ENCODE measurements at regions not wholly inside any gene's neighbourhood (a gene's known extent, or its start where the extent isn't known, plus 50 kb on each side); places are given as distances from the start of the nearest gene placed in this dataset.
A peak's percentile ranks its signal among the peaks of the same experiment; 100 is the strongest.

DNA sequence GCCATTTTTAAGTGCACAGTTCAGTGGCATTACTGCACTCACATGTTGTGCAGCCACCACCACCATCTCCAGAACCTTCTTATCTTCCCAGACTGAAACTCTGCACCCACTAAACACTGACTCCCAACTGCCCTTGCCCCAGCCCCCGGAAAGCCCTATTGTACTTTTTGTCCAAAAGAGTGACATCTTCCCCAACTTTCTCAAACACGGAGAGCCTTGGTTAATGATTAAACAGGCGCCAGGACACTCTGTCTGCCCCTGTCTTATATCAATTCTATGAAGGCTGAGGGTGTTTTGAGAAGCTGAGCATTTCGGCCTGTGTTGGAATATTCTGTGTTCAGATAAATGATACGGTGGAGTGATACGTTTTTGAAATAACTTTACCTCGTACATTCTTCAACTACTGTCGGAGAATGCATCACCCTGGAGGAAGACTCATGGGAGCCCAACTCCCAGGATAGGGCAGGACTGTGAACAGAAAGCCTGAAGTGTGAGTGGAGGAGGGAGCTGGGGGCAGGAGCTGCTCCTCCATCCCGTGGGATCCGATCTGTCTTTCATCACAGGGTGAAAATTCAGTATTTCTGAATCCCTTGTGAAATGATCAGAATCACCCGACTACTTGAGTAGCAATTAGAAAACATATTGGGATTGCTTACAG is 68.7 kb upstream of the FOXC1 start:
- no peak for TF ChIP-seq TAF1 (IDR thresholded peaks at IDR 0.05; ENCODE audit: borderline replicate concordance, low read depth, low read length)
- TF ChIP-seq POLR2A (IDR thresholded peaks at IDR 0.05; ENCODE audit: low read depth, low read length), result no peak
- no peak for TF ChIP-seq POLR2AphosphoS5 (IDR thresholded peaks at IDR 0.05; ENCODE audit: low read depth, low read length)
- FAIRE-seq, result no peak

DNA sequence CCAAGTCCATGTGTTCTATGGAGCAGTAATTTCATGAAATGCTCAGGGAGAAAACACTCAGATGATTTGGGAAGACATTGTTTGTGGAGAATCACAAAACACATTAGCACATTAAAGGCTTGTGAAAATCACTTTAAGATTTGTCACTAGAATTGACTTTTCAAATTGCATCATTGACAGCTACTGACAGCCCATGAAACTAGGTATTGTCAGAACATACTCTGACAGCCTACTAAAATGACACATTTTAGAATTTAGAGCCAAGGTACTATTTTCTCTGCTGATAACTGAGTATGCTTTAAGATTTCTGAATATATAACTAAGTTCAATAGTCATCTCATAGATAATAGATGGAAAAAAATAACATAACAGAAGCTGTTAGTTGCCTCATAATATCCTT is 67.4 kb upstream of the FOXC1 start:
- FAIRE-seq (no peak), DNase-seq (ENCODE audit: insufficient read length) (no peak)
- no peak for TF ChIP-seq TAF1 (IDR thresholded peaks at IDR 0.05; ENCODE audit: borderline replicate concordance, low read depth, low read length)

More for the DNA sequence above, 68.7 kb upstream of the FOXC1 start:
- no peak for DNase-seq (ENCODE audit: insufficient read length)

DNA sequence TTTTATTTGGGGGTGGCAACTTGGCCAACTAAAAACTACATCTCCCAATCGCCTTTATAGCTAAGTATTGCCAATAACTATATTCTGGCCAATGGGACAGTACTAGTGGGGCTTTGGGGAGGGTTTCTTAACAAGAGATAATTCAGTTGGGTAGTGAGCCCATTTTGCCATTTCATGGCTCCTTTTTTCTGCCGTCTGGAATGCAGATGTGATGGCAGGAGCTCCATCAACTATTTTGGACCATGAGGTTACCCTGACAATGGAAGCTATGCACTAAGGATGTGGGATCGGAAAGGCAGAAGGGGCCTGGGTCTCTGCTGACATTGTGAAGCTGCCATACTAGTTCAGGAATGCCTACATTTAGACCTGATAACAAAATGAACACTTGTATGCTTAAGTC is 67.0 kb upstream of the FOXC1 start:
- FAIRE-seq (no peak), DNase-seq (ENCODE audit: insufficient read length) (no peak)
- no peak for TF ChIP-seq TAF1 (IDR thresholded peaks at IDR 0.05; ENCODE audit: borderline replicate concordance, low read depth, low read length)
- no peak for TF ChIP-seq POLR2A (IDR thresholded peaks at IDR 0.05; ENCODE audit: low read depth, low read length)
- no peak for TF ChIP-seq POLR2AphosphoS5 (IDR thresholded peaks at IDR 0.05; ENCODE audit: low read depth, low read length)

DNA sequence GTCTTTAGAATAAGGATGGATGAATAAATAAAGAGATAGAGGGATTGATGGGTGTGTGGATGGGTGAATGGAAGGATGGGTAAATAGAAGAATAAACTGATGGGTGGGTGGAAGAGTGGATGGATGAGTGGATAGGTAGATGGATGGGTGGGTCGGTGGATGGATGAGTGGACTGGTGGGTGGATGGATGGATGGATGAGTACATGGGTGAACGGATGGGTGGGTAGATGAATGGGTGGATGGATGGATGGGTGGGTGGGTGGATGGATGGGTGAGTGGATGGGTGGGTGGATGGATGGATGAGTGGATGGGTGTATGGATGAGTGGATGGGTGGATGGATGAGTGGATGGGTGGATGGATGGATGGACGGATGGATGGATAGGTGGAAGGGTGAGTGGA is 65.7 kb upstream of the FOXC1 start:
- DNase-seq (ENCODE audit: insufficient read length), result no peak
- FAIRE-seq, result no peak
- TF ChIP-seq TAF1 (IDR thresholded peaks at IDR 0.05; ENCODE audit: borderline replicate concordance, low read depth, low read length), result no peak
- TF ChIP-seq POLR2AphosphoS5 (IDR thresholded peaks at IDR 0.05; ENCODE audit: low read depth, low read length), result no peak
- TF ChIP-seq POLR2A (IDR thresholded peaks at IDR 0.05; ENCODE audit: low read depth, low read length), result no peak

DNA sequence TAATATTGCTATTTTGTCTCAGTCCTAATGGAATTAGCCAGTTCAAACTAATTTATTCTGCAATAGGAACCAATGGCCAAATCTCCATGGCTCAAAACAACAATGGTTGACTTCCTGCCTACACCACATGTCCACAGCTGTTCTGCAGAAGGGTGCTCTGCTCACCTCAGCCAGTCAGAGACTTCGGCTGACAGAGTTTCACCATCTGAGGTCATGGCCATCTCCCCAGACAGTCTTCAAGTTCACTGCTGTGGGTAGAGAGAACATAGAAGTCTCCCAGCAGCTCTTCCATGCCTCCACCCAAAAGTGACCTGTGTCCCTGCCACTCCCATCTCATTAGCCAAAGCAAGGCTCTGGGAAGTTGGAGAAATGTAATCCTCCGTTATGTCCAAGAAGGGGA is 65.1 kb upstream of the FOXC1 start:
- DNase-seq (ENCODE audit: insufficient read length) (no peak), FAIRE-seq (no peak)
- TF ChIP-seq POLR2AphosphoS5 (IDR thresholded peaks at IDR 0.05; ENCODE audit: low read depth, low read length) (no peak), TAF1 (IDR thresholded peaks at IDR 0.05; ENCODE audit: borderline replicate concordance, low read depth, low read length) (no peak), POLR2A (IDR thresholded peaks at IDR 0.05; ENCODE audit: low read depth, low read length) (no peak)

DNA sequence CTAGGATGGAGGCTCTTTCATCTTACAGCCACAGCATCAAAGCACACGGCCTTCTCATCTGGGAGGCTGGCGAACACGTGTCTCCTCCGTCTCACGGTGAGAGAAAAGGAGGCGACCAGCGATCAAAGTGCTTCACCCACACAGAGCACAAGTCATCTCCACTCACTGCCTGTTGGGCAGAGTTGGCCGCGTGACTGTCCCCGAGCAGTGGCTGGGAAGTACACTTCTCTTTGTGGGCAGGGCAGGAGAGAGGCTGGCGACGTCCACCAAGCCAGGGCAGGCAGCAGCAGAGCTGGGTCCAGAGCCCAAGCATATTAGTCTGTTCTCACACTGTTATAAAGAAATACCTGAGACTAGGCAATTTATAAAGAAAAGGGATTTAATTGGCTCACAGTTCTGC is 64.1 kb upstream of the FOXC1 start:
- TF ChIP-seq TAF1 (IDR thresholded peaks at IDR 0.05; ENCODE audit: borderline replicate concordance, low read depth, low read length) (no peak), POLR2A (IDR thresholded peaks at IDR 0.05; ENCODE audit: low read depth, low read length) (no peak), POLR2AphosphoS5 (IDR thresholded peaks at IDR 0.05; ENCODE audit: low read depth, low read length) (no peak)
- DNase-seq (ENCODE audit: insufficient read length), result no peak
- FAIRE-seq, result no peak

DNA sequence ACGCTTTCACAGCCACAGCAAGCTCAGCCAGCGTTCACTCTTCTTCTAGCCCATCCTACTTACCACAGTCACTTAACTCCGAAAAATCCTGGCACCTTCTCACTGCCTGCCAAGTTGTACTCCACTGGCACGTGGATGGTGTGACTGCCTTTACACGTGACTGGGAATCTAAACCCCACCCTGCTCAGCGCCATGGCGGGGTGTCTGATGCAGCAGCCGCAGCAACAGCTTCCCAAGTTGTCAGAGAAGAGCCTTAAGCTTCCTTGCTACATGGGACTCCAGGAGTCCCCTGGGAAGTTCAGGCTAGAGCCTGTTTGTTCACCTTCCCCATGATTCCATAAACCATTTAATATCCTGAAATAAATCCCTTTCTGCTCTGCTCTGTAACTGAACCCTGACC is 61.9 kb upstream of the FOXC1 start:
- TF ChIP-seq POLR2A (IDR thresholded peaks at IDR 0.05; ENCODE audit: low read depth, low read length) (no peak), POLR2AphosphoS5 (IDR thresholded peaks at IDR 0.05; ENCODE audit: low read depth, low read length) (no peak), TAF1 (IDR thresholded peaks at IDR 0.05; ENCODE audit: borderline replicate concordance, low read depth, low read length) (no peak)
- DNase-seq (ENCODE audit: insufficient read length) (no peak), FAIRE-seq (no peak)

DNA sequence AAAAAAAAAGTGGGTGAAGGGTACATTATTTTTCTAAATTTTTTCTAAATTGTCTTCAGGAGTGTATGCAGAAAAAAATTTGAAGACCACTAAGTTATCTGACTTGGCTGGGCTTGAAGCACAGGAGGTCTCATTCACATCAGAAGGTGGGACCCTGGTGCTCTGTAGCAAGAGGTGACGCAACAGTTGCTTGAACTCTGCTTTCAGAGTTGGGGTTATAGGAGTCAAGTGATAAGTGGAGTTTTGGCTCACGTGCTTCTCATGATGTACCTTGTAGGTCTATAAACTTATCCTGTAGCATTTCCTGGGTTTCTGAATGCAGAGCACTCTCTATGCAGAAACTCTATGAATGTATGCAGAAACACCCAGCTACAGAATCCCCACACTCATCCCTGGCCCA is 58.5 kb upstream of the FOXC1 start:
- TF ChIP-seq POLR2A (IDR thresholded peaks at IDR 0.05; ENCODE audit: low read depth, low read length), result no peak
- TF ChIP-seq POLR2AphosphoS5 (IDR thresholded peaks at IDR 0.05; ENCODE audit: low read depth, low read length), result no peak
- no peak for TF ChIP-seq TAF1 (IDR thresholded peaks at IDR 0.05; ENCODE audit: borderline replicate concordance, low read depth, low read length)
- FAIRE-seq (no peak), DNase-seq (ENCODE audit: insufficient read length) (no peak)

DNA sequence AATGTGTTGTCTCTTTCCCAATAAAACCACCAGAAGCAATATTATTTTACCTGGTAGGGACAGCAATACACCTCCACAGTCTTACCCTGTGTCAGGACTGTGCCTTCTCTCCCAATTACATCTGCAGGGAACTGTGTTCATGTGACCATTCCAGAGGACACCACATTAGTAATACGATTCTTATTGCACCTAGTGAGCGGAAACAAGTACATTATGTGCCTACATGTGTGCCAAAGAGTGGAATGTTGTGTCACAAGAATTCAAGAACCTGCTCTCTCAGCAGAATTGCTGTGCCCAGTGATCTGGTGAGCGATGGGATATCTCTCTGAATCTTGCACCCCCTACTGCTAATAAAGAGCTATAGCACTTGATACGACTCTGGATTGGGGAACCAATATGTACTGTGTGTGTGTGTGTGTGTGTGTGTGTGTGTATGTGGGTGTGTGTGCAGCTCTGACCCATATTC is 57.4 kb upstream of the FOXC1 start:
- no peak for DNase-seq (ENCODE audit: insufficient read length)
- no peak for FAIRE-seq
- TF ChIP-seq TAF1 (IDR thresholded peaks at IDR 0.05; ENCODE audit: borderline replicate concordance, low read depth, low read length) (no peak), POLR2AphosphoS5 (IDR thresholded peaks at IDR 0.05; ENCODE audit: low read depth, low read length) (no peak), POLR2A (IDR thresholded peaks at IDR 0.05; ENCODE audit: low read depth, low read length) (no peak)

DNA sequence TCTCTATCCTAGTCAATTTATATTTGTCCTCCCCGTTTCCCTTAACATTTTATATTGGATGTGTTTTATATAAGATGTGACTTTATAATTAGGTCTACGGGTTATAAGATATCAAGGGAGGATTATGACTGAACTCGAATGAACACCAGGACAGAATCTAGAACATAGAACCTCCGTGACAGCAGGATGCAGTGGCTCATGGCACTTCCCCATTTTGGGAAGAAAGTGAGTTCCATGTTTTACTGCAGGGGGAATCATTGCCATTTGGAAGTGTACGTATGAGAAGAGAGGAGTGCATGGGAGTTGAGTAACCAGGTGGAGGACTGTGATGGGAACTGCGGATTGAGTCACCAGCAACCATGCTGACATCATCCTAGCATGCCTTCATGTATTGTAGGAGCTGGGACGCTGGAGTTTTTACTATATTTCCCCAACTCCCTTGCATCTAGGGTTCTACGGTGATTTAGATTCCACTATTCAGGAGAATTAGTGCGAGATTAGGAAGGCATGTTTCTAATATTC is 56.1 kb upstream of the FOXC1 start:
- TF ChIP-seq POLR2A (IDR thresholded peaks at IDR 0.05; ENCODE audit: low read depth, low read length) (no peak), TAF1 (IDR thresholded peaks at IDR 0.05; ENCODE audit: borderline replicate concordance, low read depth, low read length) (no peak), POLR2AphosphoS5 (IDR thresholded peaks at IDR 0.05; ENCODE audit: low read depth, low read length) (no peak)
- no peak for DNase-seq (ENCODE audit: insufficient read length)
- FAIRE-seq, result peak; percentile 70

DNA sequence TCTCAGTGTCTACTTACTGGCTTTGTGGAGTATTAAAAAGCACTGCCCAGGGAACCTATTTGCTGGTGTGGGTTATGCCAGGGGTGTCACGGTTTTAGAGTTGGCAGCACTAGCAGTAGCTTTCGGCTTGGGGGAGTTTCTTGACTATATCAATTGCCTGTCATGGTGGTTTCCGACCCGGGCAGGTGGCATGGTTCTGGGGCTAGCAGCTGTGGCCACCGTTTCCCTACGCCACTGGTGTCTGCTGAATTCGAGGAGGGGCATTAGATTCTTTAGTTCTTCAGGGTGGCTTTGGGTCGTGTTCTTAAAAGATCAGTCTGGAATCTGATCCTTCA is 55.6 kb upstream of the FOXC1 start:
- FAIRE-seq (peak; percentile 61), DNase-seq (ENCODE audit: insufficient read length) (no peak)
- TF ChIP-seq POLR2AphosphoS5 (IDR thresholded peaks at IDR 0.05; ENCODE audit: low read depth, low read length), result no peak
- TF ChIP-seq POLR2A (IDR thresholded peaks at IDR 0.05; ENCODE audit: low read depth, low read length), result no peak
- no peak for TF ChIP-seq TAF1 (IDR thresholded peaks at IDR 0.05; ENCODE audit: borderline replicate concordance, low read depth, low read length)

DNA sequence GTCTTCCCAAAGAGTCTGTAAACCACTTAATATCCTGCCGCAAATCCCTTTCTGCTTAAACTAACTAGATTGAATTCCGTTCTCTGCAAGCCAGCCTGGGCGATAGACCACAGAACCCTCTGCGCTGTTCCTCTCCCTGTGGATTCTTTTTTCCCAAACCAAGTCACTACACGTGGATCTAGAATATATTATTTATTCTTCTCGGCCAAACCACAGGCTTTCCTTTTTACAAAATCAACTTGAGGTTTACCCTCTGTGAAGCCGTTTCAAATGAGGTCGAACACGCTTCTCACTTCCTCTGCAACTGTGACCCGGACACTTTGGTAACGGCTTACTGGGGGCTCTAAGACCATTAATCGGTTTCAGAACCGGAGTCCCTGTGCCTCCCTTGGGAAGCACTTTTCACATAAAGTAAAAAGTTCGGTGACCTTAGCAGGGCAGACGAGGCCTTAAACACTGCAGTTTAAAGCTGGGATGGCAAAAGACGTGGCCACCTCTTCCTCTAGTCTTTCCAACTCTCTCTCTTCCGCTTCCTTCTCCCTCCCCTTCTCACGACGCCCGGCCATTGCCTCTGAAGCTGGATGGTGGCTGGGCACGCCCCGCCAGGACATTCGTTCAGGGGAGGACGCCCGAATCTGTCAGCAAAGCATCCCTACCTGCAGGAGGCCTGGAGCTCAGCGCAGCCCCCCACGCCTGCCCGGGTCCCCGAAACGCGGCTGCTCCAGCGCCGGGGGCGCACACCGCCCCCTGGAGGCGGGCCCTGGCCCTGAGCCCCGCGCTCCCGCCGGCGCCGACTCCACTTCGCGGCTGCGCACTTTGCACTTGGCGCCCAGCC is 55.0 kb upstream of the FOXC1 start:
- DNase-seq (ENCODE audit: insufficient read length) (peak; percentile 72), FAIRE-seq (peak; percentile 86)
- TF ChIP-seq POLR2A (IDR thresholded peaks at IDR 0.05; ENCODE audit: low read depth, low read length) (no peak), POLR2AphosphoS5 (IDR thresholded peaks at IDR 0.05; ENCODE audit: low read depth, low read length) (no peak)
